Colonic mucosa (tissue), 4 donors: ENCODE measurements at regions not wholly inside any gene's neighbourhood (a gene's known extent, or its start where the extent isn't known, plus 50 kb on each side); places are given as distances from the start of the nearest gene placed in this dataset.

ENCODE experiments used
- DNase-seq: peaks from one replicate; pipeline ENCODE4 v3.0.0-alpha.2; 2020
- H3K27ac ChIP-seq: fragments of 200-600 bp; one replicate; pipeline ENCODE4 v1.8.0; 2021
- H3K27me3 ChIP-seq: fragments of 200-600 bp; one replicate; pipeline ENCODE4 v1.8.0; 2021
- H3K36me3 ChIP-seq: fragments of 200-600 bp; one replicate; pipeline ENCODE4 v1.8.0; 2021
- H3K4me1 ChIP-seq: fragments of 200-600 bp; one replicate; pipeline ENCODE4 v1.8.0; 2021; ENCODE audit warnings: mild to moderate bottlenecking
- H3K4me3 ChIP-seq: fragments of 200-600 bp; one replicate; pipeline ENCODE4 v1.8.0; 2021
- H3K9ac ChIP-seq, 2 donors: one replicate each; pipeline ENCODE4 v1.7.0; 2013; ENCODE audit warnings: control low read depth in 2 of 2, low read depth in 2 of 2, low read length in 2 of 2
- H3K9me3 ChIP-seq: fragments of 200-600 bp; one replicate; pipeline ENCODE4 v1.8.0; 2021
- intact Hi-C: fragments of 100-400 bp; cut with DNase I; formaldehyde crosslinking; loops from one replicate; pipeline ENCODE4 v1.14.1; 2022
- TF ChIP-seq, protein P1 (sequence below): fragments of 200-600 bp; IDR thresholded peaks from one replicate; pipeline ENCODE4 v1.8.0; 2022; ENCODE audit warnings: antibody characterized with exemption, mild to moderate bottlenecking
- donor health status: healthy.
- donor health status: DM: no; HTN: no; CAD: no.
- donor health status: DM: no; HTN: no; CAD: no.

DNA sequence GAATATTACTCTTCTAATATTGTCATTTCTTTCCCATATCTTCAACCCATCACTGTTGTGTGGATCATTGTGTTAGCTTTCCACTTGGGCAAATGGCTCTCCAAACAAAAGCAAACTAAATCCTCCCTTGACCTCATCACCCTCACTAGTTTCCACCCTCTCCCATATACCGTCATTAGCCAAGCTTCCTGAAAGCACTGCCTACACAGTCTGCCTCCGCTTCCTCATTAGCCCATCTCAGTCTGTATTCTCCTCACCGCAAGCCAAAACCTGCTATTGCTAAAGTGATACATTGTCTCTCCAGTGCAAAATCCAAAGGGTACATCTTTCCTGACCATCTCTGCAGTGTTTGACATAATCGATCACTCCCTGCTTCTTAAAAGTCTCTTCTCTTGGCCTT, 212.6 kb downstream of the CLIC5 start:
- TF ChIP-seq, protein P1, sequence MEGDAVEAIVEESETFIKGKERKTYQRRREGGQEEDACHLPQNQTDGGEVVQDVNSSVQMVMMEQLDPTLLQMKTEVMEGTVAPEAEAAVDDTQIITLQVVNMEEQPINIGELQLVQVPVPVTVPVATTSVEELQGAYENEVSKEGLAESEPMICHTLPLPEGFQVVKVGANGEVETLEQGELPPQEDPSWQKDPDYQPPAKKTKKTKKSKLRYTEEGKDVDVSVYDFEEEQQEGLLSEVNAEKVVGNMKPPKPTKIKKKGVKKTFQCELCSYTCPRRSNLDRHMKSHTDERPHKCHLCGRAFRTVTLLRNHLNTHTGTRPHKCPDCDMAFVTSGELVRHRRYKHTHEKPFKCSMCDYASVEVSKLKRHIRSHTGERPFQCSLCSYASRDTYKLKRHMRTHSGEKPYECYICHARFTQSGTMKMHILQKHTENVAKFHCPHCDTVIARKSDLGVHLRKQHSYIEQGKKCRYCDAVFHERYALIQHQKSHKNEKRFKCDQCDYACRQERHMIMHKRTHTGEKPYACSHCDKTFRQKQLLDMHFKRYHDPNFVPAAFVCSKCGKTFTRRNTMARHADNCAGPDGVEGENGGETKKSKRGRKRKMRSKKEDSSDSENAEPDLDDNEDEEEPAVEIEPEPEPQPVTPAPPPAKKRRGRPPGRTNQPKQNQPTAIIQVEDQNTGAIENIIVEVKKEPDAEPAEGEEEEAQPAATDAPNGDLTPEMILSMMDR, result no peak
- Histone ChIP-seq H3K27ac (no peak overlapping the region), H3K27me3 (no peaks in the 10 kb centered on the region), H3K9me3 (no peaks in the 10 kb centered on the region), H3K4me1 (no peaks in the 10 kb centered on the region), H3K36me3 (no peaks in the 10 kb centered on the region), H3K9ac (no peak overlapping the region), H3K4me3 (no peak overlapping the region)
- intact Hi-C loops, result no loop called here
- no peak for DNase-seq

DNA sequence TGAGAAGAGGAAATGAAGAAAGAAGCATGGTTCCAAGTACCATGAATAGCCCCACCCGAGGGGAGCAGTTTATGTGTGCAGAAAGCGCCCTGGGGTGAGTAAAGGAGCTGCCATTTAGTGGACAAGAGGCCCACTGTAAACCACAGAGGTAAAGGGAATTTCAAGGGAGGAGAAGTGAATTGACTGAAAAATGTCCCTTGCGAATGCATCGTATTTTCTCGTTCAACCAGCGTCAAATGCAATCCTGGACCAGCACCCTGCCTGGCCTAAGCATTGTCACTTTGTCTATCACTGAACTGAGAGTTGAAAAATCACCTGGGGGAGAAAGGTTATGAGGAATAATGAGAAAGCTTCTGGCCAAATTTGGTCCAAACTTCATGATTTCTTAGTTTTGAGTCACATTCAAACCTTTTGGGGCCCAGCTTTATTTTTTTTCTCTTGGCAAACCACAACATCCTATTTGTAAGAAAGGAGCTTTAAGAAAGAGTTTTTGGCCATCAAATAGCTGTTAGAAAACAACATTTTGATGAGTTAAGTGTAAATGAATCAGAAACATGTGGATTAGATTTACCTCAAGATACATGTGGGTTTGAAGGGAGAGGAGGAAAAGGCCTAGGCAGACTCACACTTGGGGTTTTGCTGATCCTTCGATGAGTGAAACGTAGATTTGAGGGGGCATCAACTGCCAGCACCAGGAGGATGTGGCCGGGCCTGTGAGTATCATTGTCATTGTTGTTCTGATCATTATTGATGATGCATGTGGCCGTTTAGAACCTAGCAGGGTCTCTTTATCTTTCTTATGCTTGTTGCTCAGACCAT, 214.0 kb downstream of the CLIC5 start:
- DNase-seq, result no peak
- H3K4me1 ChIP-seq, result no peaks in the 10 kb centered on the region
- H3K27ac ChIP-seq, result no peak overlapping the region
- no peaks in the 10 kb centered on the region for H3K9me3 ChIP-seq
- TF ChIP-seq, protein P1, result no peak
- H3K4me3 ChIP-seq, result no peak overlapping the region
- no peak overlapping the region for H3K9ac ChIP-seq
- H3K27me3 ChIP-seq, result no peaks in the 10 kb centered on the region
- intact Hi-C loops, result no loop called here
- H3K36me3 ChIP-seq, result no peaks in the 10 kb centered on the region

DNA sequence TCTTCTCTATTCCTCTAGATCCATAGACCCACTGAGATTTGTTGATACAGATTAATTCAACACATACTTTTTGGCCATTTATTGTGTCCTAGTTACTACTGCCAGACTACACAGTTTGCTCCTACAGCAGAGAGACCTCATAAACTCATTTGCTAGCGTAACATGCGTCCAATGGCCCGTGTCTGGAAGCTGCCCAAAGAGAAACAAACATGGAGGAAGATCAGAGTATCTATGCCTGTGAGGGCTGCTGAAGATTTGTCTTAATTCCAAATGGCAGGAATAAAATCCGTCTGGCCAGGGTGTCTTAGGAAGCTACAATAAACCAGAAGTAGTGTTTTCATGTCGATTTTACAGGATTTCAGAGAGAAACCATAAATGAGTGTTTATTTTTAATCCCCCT, 214.7 kb downstream of the CLIC5 start:
- intact Hi-C loops, result no loop called here
- TF ChIP-seq, protein P1, result no peak
- H3K4me1 ChIP-seq, result no peaks in the 10 kb centered on the region

DNA sequence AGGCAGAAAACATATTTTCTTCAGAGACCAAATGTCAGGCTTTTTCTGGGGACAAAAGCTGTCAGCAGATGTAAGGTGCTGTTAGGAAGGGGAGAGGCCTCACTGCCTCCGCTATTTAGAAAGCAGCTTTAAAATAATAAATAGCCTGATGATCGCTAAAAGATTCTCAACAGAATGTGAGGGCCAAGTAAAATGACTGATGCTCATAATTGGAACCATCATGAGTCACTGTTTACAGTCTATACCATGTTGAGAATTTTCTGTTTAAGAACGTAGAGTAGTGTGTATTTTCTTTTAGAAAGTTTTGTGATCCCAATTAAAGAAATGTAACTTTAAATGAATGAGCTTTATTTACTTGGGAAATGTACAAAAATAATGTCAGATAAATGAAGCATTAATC, 220.0 kb downstream of the CLIC5 start:
- no peak for DNase-seq
- H3K4me3 ChIP-seq, result no peak overlapping the region
- no peaks in the 10 kb centered on the region for H3K27me3 ChIP-seq
- H3K27ac ChIP-seq, result no peak overlapping the region
- H3K36me3 ChIP-seq, result no peaks in the 10 kb centered on the region
- TF ChIP-seq, protein P1, result no peak
- no peaks in the 10 kb centered on the region for H3K9me3 ChIP-seq
- intact Hi-C loops, result no loop called here
- H3K9ac ChIP-seq, result no peak overlapping the region
- no peaks in the 10 kb centered on the region for H3K4me1 ChIP-seq

More for the DNA sequence above, 214.7 kb downstream of the CLIC5 start:
- Histone ChIP-seq H3K36me3 (no peaks in the 10 kb centered on the region), H3K27ac (no peak overlapping the region), H3K9me3 (no peaks in the 10 kb centered on the region), H3K27me3 (no peaks in the 10 kb centered on the region), H3K4me3 (no peak overlapping the region), H3K9ac (no peak overlapping the region)
- DNase-seq, result no peak

DNA sequence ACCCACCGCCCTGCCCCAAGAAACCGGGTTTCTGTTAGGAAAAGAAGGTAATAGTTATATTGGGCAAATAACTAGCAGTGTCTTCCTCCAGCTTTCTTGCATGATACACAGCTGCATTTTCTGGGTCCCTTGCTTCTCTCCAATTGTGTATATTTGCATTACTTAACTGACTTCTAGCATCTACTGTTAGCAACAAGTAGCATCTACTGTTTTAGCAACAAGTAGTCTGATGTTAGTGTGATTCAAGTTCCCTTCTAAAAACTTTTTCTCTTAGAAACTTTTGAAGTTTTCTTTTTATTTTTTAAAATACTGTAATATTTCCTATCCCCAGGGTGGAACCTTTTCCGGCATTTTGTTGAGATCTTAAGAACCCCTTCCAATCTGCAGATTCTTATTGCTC, 221.2 kb downstream of the CLIC5 start:
- H3K9me3 ChIP-seq, result no peaks in the 10 kb centered on the region
- DNase-seq, result no peak
- H3K4me1 ChIP-seq, result no peaks in the 10 kb centered on the region
- H3K36me3 ChIP-seq, result no peaks in the 10 kb centered on the region
- no peak overlapping the region for H3K4me3 ChIP-seq
- no peak overlapping the region for H3K9ac ChIP-seq
- TF ChIP-seq, protein P1, result no peak
- no peak overlapping the region for H3K27ac ChIP-seq
- no peaks in the 10 kb centered on the region for H3K27me3 ChIP-seq
- intact Hi-C loops, result no loop called here
